ENCODE measurements at regions not wholly inside any gene's neighbourhood (a gene's known extent, or its start where the extent isn't known, plus 50 kb on each side); places are given as distances from the start of the nearest gene placed in this dataset.

- no peak for TF ChIP-seq POLR2A (IDR thresholded peaks at IDR 0.05)
- peak; percentile 89 to 100 (median 100) for TF ChIP-seq CTCF (IDR thresholded peaks at IDR 0.05)
Measured at GRCh38 chr6:154675602-154676088, 57.6 kb upstream of the SCAF8 start.

Data from Peyer's patch (tissue), 4 donors.